ENCODE measurements at regions not wholly inside any gene's neighbourhood (a gene's known extent, or its start where the extent isn't known, plus 50 kb on each side); places are given as distances from the start of the nearest gene placed in this dataset.

- no peaks in the 10 kb centered on the region for H3K36me3 Mint-ChIP-seq
- ChIA-PET CTCF (no interaction called here), POLR2A (no interaction called here)
- Histone ChIP-seq H3K4me3 (ENCODE audit: low read length) (no peak overlapping the region), H3K9me3 (ENCODE audit: low read length) (no peaks in the 10 kb centered on the region), H3K36me3 (ENCODE audit: insufficient read depth, low read length) (no peaks in the 10 kb centered on the region), H3K4me1 (ENCODE audit: insufficient read depth, low read length) (no peaks in the 10 kb centered on the region), H3K27ac (ENCODE audit: low read depth, low read length) (no peak overlapping the region), H3K27me3 (ENCODE audit: insufficient read depth, low read length, poor library complexity, severe bottlenecking) (no peaks in the 10 kb centered on the region)
- H3K27me3 Mint-ChIP-seq, result no peaks in the 10 kb centered on the region
- no peak overlapping the region for H3K27ac Mint-ChIP-seq
- no peak overlapping the region for H3K4me3 Mint-ChIP-seq
- H3K4me1 Mint-ChIP-seq, result no peaks in the 10 kb centered on the region
- peaks cover 0 to 11% (median 2%) of the 10 kb centered on the region in 5 donors for H3K9me3 Mint-ChIP-seq
- no peak for DNase-seq
These were observed 475.8 kb downstream of the PDGFC start for GRCh38 chr4:156495836-156496235.

- H3K4me3 ChIP-seq (ENCODE audit: low read length), result no peak overlapping the region
- no peaks in the 10 kb centered on the region for H3K4me1 Mint-ChIP-seq
- no peak overlapping the region for H3K27ac Mint-ChIP-seq
- no peak overlapping the region for H3K27ac ChIP-seq (ENCODE audit: low read depth, low read length)
- H3K9me3 ChIP-seq (ENCODE audit: low read length), result no peaks in the 10 kb centered on the region
- no peaks in the 10 kb centered on the region for H3K27me3 ChIP-seq (ENCODE audit: insufficient read depth, low read length, poor library complexity, severe bottlenecking)
- CTCF ChIA-PET, result no interaction called here
- no peaks in the 10 kb centered on the region for H3K27me3 Mint-ChIP-seq
- no peak for DNase-seq
- POLR2A ChIA-PET, result no interaction called here
- no peak overlapping the region for H3K4me3 Mint-ChIP-seq
- peaks cover 0 to 11% (median 3%) of the 10 kb centered on the region in 5 donors for H3K9me3 Mint-ChIP-seq
- no peaks in the 10 kb centered on the region for H3K36me3 Mint-ChIP-seq
- no peaks in the 10 kb centered on the region for H3K36me3 ChIP-seq (ENCODE audit: insufficient read depth, low read length)
- H3K4me1 ChIP-seq (ENCODE audit: insufficient read depth, low read length), result no peaks in the 10 kb centered on the region
These were observed 476.5 kb downstream of the PDGFC start for GRCh38 chr4:156495091-156495490.

- DNase-seq, result no peak
- no peaks in the 10 kb centered on the region for H3K4me1 ChIP-seq (ENCODE audit: insufficient read depth, low read length)
- Mint-ChIP-seq H3K36me3 (no peaks in the 10 kb centered on the region), H3K9me3 (peaks cover 0 to 8% (median 3%) of the 10 kb centered on the region in 5 donors), H3K4me1 (no peaks in the 10 kb centered on the region), H3K4me3 (no peak overlapping the region), H3K27me3 (no peaks in the 10 kb centered on the region), H3K27ac (no peak overlapping the region)
- ChIA-PET CTCF (no interaction called here), POLR2A (no interaction called here)
- no peak overlapping the region for H3K27ac ChIP-seq (ENCODE audit: low read depth, low read length)
- no peaks in the 10 kb centered on the region for H3K27me3 ChIP-seq (ENCODE audit: insufficient read depth, low read length, poor library complexity, severe bottlenecking)
- H3K4me3 ChIP-seq (ENCODE audit: low read length), result no peak overlapping the region
- no peaks in the 10 kb centered on the region for H3K9me3 ChIP-seq (ENCODE audit: low read length)
- no peaks in the 10 kb centered on the region for H3K36me3 ChIP-seq (ENCODE audit: insufficient read depth, low read length)
These were observed 477.7 kb downstream of the PDGFC start for GRCh38 chr4:156493858-156494257.

GRCh38 chr4:156487107-156487506, 484.5 kb downstream of the PDGFC start:
- no peak for DNase-seq
- Histone ChIP-seq H3K27me3 (ENCODE audit: insufficient read depth, low read length, poor library complexity, severe bottlenecking) (no peaks in the 10 kb centered on the region), H3K27ac (ENCODE audit: low read depth, low read length) (no peak overlapping the region), H3K36me3 (ENCODE audit: insufficient read depth, low read length) (no peaks in the 10 kb centered on the region), H3K4me1 (ENCODE audit: insufficient read depth, low read length) (no peaks in the 10 kb centered on the region), H3K4me3 (ENCODE audit: low read length) (no peak overlapping the region), H3K9me3 (ENCODE audit: low read length) (no peaks in the 10 kb centered on the region)
- Mint-ChIP-seq H3K27ac (no peak overlapping the region), H3K27me3 (no peaks in the 10 kb centered on the region), H3K9me3 (peaks cover 2 to 11% (median 9%) of the 10 kb centered on the region in 5 donors), H3K4me3 (no peak overlapping the region), H3K4me1 (no peaks in the 10 kb centered on the region), H3K36me3 (no peaks in the 10 kb centered on the region)
- POLR2A ChIA-PET, result no interaction called here
- CTCF ChIA-PET, result no interaction called here

- POLR2A ChIA-PET, result no interaction called here
- Mint-ChIP-seq H3K9me3 (peaks cover 2 to 20% (median 8%) of the 10 kb centered on the region in 5 donors), H3K27ac (no peak overlapping the region), H3K36me3 (no peaks in the 10 kb centered on the region), H3K4me1 (no peaks in the 10 kb centered on the region), H3K27me3 (no peaks in the 10 kb centered on the region), H3K4me3 (no peak overlapping the region)
- no peaks in the 10 kb centered on the region for H3K36me3 ChIP-seq (ENCODE audit: insufficient read depth, low read length)
- no peak overlapping the region for H3K4me3 ChIP-seq (ENCODE audit: low read length)
- no peaks in the 10 kb centered on the region for H3K9me3 ChIP-seq (ENCODE audit: low read length)
- H3K4me1 ChIP-seq (ENCODE audit: insufficient read depth, low read length), result no peaks in the 10 kb centered on the region
- CTCF ChIA-PET, result no interaction called here
- no peaks in the 10 kb centered on the region for H3K27me3 ChIP-seq (ENCODE audit: insufficient read depth, low read length, poor library complexity, severe bottlenecking)
- DNase-seq, result no peak
- no peak overlapping the region for H3K27ac ChIP-seq (ENCODE audit: low read depth, low read length)
These were observed 489.8 kb downstream of the PDGFC start for GRCh38 chr4:156481845-156482244.

- Histone ChIP-seq H3K9me3 (ENCODE audit: low read length) (no peaks in the 10 kb centered on the region), H3K27me3 (ENCODE audit: insufficient read depth, low read length, poor library complexity, severe bottlenecking) (no peaks in the 10 kb centered on the region), H3K36me3 (ENCODE audit: insufficient read depth, low read length) (no peaks in the 10 kb centered on the region), H3K4me3 (ENCODE audit: low read length) (no peak overlapping the region), H3K27ac (ENCODE audit: low read depth, low read length) (no peak overlapping the region), H3K4me1 (ENCODE audit: insufficient read depth, low read length) (no peaks in the 10 kb centered on the region)
- Mint-ChIP-seq H3K36me3 (peaks cover 0 to 2% (median 0%) of the 10 kb centered on the region in 3 donors), H3K27me3 (no peaks in the 10 kb centered on the region), H3K4me1 (no peaks in the 10 kb centered on the region), H3K9me3 (peaks cover 0 to 10% (median 2%) of the 10 kb centered on the region in 5 donors), H3K4me3 (no peak overlapping the region), H3K27ac (no peak overlapping the region)
- ChIA-PET POLR2A (no interaction called here), CTCF (no interaction called here)
- no peak for DNase-seq
These were observed 494.0 kb downstream of the PDGFC start for GRCh38 chr4:156477636-156478035.

GRCh38 chr4:156476359-156476758, 495.2 kb downstream of the PDGFC start:
- Mint-ChIP-seq H3K36me3 (peaks cover 0 to 2% (median 0%) of the 10 kb centered on the region in 3 donors), H3K4me1 (no peaks in the 10 kb centered on the region), H3K27me3 (no peaks in the 10 kb centered on the region), H3K27ac (no peak overlapping the region), H3K4me3 (no peak overlapping the region), H3K9me3 (peaks cover 0 to 10% (median 2%) of the 10 kb centered on the region in 5 donors)
- DNase-seq, result no peak
- POLR2A ChIA-PET, result no interaction called here
- Histone ChIP-seq H3K36me3 (ENCODE audit: insufficient read depth, low read length) (no peaks in the 10 kb centered on the region), H3K4me1 (ENCODE audit: insufficient read depth, low read length) (no peaks in the 10 kb centered on the region), H3K4me3 (ENCODE audit: low read length) (no peak overlapping the region), H3K9me3 (ENCODE audit: low read length) (no peaks in the 10 kb centered on the region), H3K27me3 (ENCODE audit: insufficient read depth, low read length, poor library complexity, severe bottlenecking) (no peaks in the 10 kb centered on the region), H3K27ac (ENCODE audit: low read depth, low read length) (no peak overlapping the region)
- CTCF ChIA-PET, result no interaction called here

GRCh38 chr4:156475322-156475721, 496.3 kb downstream of the PDGFC start:
- ChIA-PET POLR2A (no interaction called here), CTCF (no interaction called here)
- Histone ChIP-seq H3K9me3 (ENCODE audit: low read length) (no peaks in the 10 kb centered on the region), H3K4me1 (ENCODE audit: insufficient read depth, low read length) (no peaks in the 10 kb centered on the region), H3K4me3 (ENCODE audit: low read length) (no peak overlapping the region), H3K36me3 (ENCODE audit: insufficient read depth, low read length) (no peaks in the 10 kb centered on the region), H3K27ac (ENCODE audit: low read depth, low read length) (no peak overlapping the region), H3K27me3 (ENCODE audit: insufficient read depth, low read length, poor library complexity, severe bottlenecking) (no peaks in the 10 kb centered on the region)
- H3K27ac Mint-ChIP-seq, result no peak overlapping the region
- peaks cover 0 to 12% (median 2%) of the 10 kb centered on the region in 5 donors for H3K9me3 Mint-ChIP-seq
- H3K36me3 Mint-ChIP-seq, result peaks cover 0 to 2% (median 0%) of the 10 kb centered on the region in 3 donors
- no peak overlapping the region for H3K4me3 Mint-ChIP-seq
- no peak for DNase-seq
- no peaks in the 10 kb centered on the region for H3K27me3 Mint-ChIP-seq
- no peaks in the 10 kb centered on the region for H3K4me1 Mint-ChIP-seq

- ChIA-PET CTCF (no interaction called here), POLR2A (no interaction called here)
- H3K4me3 ChIP-seq (ENCODE audit: low read length), result no peak overlapping the region
- H3K36me3 ChIP-seq (ENCODE audit: insufficient read depth, low read length), result no peaks in the 10 kb centered on the region
- Mint-ChIP-seq H3K4me1 (no peaks in the 10 kb centered on the region), H3K27me3 (no peaks in the 10 kb centered on the region), H3K9me3 (peaks cover 0 to 9% (median 1%) of the 10 kb centered on the region in 5 donors), H3K27ac (no peak overlapping the region), H3K4me3 (no peak overlapping the region), H3K36me3 (peaks cover 0 to 2% (median 0%) of the 10 kb centered on the region in 3 donors)
- no peak for DNase-seq
- H3K27me3 ChIP-seq (ENCODE audit: insufficient read depth, low read length, poor library complexity, severe bottlenecking), result no peaks in the 10 kb centered on the region
- H3K9me3 ChIP-seq (ENCODE audit: low read length), result no peaks in the 10 kb centered on the region
- H3K27ac ChIP-seq (ENCODE audit: low read depth, low read length), result no peak overlapping the region
- no peaks in the 10 kb centered on the region for H3K4me1 ChIP-seq (ENCODE audit: insufficient read depth, low read length)
These were observed 498.4 kb downstream of the PDGFC start for GRCh38 chr4:156473151-156473550.

Data from CD8-positive, alpha-beta memory T cell (primary cell).